Left lobe of liver (tissue), 2 donors: ENCODE measurements at regions not wholly inside any gene's neighbourhood (a gene's known extent, or its start where the extent isn't known, plus 50 kb on each side); places are given as distances from the start of the nearest gene placed in this dataset.

Experiments
- ATAC-seq: fragments of 200-7000 bp; cut with Tn5 transposase; one replicate; pipeline ENCODE4 v1.9.1; 2020; ENCODE audit warnings: mild to moderate bottlenecking, moderate library complexity
- DNase-seq: peaks from one replicate; pipeline ENCODE4 v3.0.0-alpha.2; 2020; ENCODE audit warnings: low spot score
- donor health status: DM: no; HTN: no; CAD: no; lungs with moderate emphysema.
- donor health status: DM: no; HTN: yes; CAD: no.

DNA sequence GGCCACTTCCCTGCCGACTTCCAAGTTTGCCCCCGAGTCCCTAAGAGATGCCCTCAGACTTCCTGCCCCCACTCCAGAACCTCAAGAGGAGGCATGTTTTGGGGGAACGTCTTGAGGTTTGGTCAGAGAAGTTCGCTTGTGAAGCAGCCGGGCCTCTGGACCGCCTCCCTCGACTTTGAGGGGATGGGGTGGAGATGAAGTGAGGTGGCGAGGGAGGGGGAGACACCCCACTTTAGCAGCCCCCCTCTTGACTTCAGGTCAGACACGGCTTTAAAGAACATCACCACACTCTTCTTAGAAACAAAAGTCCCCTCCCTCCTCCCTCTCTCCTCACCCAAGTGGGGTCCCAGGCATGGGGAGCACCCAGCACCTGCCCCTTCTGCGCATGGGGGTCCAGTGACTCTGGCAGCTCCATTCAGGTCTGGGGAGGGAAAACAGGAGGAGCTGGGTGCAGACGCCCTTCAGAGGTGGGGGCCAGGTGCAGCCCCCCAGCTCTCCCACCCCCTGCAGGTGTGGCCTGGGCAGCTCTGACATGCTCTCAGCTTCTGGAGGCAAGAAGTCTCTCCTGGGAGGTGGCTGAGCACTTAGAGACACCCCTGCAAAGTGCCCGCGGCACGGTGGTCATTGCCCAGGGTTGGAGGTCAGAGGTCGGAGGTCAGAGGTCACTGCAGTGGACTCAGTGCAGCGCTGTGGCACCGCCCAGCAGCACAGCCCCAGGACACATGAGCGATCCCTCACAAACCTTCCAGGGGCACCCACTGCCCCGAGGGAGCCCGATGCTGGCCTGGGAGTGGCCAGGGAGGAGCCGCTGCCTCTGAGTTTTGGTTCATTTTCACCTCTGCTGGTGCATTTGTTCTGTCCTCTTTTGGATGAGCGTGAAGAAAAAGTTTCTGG, 108.8 kb downstream of the CPZ start:
- no peak for ATAC-seq
- DNase-seq: peak; percentile 35

DNA sequence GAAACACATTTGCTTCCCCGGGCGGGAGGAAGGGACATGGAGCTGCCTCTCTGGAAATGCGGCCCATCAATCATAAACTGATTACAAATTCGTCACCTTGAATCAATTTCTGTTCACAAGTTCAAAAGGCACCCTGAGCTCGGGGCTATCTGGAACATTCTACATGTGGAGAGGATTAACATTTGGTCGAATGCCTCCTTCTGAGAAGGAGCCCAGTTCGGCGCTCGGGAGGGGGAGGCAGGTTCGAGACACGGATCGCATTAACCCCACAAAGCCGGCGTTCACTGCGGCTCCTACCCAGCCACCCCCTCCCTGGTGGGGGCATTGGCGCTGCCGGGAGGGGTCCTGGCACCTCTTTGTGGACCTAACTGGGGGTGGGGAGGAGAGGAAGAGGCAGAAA, 108.0 kb downstream of the CPZ start:
- peak; percentile 23 for DNase-seq
- ATAC-seq: no peak

DNA sequence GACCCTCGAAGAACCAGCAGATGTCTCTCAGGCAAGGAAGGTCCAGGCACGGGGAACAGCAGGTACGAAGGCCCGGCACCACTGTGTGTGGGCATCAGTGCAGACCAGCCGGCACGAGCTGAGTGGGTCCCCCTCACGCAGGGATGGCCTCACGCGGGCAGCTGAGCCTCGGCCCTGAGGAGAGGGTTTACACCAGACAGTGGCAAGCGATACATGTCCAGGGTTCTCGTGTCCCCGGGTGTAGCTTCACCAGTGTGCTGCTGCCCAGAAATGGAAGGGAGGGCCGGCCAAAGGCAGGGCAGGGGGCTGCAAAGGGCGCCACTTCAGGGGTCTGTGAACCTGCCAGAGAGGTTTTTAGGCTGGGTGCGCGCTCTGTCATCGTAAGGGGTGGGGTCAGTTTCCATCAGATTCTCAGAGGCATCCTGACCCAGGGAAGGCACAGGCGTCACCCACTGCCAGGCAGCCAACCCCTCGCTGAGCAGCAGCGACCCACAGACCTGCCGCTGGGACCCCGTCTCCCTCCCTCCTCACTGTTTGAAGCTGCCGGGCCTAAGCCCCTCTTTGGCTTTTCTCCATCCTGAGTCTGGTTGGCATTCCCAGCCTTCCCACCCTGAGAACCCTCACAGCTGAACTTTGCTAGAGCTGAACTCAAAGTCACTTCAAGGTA, 107.0 kb downstream of the CPZ start:
- ATAC-seq: no peak
- DNase-seq: peak; percentile 30

DNA sequence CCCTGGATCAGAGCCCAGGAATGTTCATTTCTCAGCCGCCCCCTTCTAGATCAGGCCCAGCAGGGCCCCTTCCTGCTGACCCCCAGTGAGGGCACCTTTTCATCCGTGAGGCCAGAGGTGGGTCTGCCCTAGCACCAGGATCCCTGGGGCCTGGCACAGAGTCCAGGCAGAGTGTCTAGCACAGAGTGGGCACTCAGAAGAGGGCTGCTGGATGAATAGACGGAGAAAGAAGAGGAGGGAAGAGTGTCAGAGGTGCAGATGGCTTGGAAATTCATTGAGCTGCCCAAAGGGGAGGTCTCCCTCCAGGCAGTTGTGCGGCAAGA, 106.5 kb downstream of the CPZ start:
- ATAC-seq (no peak), DNase-seq (no peak)

DNA sequence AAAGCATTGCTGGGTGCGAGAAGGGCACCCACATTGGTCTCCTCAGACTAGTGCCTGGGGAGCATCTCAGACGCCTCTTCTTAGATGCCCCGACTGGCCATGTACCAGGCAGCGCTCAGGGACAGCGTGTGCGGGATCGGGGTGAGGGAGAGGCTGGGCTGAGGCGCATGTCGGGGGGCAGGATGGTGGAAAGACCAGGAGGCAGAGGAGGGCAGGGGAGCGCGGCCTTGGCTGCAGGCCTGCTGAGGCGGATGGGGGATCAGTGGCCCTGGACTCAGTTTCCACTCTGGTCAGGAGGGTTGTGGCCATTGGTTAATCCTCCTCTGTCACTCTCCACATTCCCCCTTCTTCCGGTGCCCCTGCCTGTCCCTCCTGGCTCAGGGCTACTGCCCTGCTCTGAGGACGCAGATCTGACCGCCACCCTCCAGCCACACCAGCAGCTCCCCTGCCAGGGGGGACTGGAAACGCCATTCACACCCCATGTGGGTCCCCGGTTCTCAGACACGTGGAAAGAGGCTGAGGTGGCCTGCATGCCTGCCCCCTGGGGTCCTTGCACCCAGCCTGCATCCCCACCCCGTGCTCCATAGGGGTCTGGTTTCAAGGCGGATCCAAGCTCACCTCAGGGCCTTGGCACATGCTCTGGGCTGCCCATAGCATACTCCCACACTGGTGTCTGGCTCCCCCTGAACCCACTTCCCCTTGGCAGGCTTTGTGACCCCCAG, 105.9 kb downstream of the CPZ start:
- DNase-seq (peak; percentile 26), ATAC-seq (no peak)

DNA sequence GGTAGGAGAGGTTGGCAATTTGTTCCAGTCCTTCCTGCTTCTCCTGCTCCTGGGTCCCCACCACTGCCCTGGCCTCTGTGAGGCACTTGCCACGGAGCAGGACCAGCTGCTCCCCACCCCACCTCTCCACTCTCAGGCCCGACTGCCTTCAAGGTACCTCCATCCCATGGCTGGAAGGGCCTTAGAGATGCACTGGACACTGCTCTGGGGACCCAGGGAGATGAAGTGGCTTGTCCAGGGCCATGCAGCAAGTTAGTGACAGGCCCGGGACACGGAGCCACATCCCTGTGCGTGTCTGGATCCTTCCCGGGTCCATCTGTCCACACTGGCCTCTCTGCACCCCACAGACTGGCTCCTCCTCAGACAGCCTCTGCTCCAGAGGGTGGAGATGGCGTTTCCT, 105.3 kb downstream of the CPZ start:
- ATAC-seq: no peak
- peak; percentile 18 for DNase-seq

DNA sequence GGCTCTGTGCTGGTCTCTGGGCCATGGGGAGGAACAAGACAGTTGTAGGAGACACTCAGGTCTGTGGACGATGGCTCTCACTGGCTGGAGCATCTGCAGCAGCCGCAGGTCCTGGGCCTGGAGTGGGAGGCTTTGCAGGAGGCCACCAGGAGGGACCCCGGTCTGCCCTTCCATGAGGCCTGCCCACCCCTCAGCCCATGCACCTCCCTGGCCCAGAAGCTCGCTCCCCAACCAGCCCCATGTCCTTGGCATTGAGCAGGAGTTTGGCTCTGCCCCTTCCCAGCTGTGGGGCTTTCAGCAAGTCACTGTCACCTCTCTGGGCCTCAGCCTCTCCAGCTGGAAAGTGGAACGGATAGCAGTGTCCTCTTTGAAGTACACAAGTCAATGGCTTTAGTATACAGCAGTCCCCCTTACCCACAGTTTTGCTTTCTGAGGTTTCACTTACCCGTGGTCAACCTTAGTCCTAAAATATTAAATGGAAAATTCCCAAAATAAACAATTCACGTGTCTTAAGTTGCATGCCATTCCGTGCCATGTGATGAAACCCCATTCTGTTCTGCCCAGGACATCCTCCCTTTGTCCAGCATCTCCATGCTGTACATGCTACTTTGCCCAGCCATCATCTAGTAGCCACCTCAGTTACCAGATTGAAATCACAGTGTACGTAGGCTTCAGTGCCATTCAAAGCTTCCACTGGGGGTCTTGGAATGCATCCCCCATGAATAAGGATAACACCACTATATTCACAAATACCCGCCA, 104.0 kb downstream of the CPZ start:
- DNase-seq (no peak), ATAC-seq (no peak)

DNA sequence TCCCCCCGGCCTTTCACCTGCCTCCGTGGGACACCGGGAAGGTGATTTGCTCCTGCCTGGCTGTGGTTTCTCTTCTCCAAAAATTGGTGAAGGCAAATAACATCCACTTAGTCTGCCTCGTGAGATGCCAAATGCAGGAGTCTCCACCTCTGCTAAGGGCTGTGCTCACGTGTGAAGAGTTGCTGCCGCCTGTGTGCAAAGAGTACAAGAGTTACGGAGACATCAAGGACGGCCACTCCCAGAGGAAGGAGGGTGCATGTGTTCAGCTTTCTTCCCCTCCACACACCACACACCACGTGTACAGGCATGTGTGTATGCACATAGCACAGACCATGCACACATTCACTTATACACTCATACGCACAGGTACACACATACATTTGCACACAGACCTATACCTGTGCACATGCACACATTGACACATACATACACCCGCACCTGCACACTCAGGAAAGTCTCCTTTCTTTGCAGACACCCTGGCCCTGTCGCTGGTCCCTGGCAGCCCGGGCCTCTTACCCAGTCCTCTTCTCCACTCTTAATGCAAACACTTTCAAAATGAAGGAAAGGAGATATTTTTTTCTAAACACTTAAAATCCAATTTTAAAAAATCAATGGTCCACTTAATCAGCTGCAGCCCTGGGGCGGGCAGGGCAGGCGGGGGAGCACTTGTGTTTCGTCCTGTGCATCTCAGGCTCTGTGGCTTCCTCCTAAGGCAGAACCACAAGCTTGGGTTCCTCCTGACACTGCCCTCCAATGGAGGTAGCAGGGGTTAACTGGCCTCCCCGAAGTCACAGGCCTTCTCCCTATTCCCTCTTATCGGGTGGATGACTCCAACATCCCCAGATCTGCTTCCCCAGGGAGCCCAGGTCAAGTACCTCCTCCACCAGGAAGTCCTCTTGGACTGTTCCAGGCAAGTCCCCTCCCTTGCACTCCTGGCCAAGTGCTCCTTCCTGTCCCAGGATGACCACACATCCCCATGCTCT, 103.0 kb downstream of the CPZ start:
- ATAC-seq: no peak
- DNase-seq: no peak

DNA sequence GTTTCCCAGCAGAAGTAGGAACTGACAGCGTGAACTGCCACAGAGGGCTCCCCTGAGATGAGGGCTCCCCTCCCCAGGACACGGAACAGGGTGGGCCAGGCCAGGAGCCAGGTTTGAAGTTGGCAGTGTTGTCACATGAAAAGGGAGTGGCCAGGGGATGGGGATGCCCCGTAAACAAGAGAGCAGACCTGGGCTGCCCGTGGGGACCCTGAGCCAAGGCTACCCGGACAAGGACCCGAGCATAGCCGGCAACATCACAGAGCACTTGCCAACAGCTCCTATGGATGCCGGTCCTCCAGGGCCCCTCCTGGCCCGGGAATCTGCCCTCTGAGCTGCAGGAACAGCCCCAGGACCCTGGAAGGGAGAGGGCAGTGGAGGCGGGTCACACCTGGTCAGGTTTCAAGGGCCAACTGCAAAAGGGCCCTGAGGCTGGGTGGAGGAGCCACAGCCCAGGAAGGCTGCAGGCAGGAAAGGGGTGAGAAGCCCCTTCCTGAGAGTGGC, 102.1 kb downstream of the CPZ start:
- DNase-seq (peak; percentile 31), ATAC-seq (no peak)

DNA sequence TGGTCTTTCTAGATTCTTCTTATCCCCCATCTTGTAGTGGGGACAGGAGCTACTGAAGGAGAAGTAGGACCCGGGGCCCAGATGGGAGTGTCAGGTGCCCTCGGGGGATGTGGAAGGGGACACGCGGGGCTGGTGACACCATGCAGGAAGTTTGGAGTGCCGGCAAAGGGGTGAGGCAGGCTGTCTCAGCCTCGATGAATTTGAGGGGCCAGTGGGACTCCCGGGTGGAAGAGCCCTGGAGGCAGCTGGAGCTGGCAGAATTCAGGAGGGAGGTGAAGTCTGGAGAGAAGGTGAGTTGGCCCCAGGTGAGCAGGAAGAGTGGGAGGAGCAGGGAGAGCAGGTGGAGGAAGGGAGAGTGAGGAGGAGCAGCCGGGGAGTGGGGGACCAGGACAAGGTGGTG, 101.7 kb downstream of the CPZ start:
- ATAC-seq: no peak
- no peak for DNase-seq

DNA sequence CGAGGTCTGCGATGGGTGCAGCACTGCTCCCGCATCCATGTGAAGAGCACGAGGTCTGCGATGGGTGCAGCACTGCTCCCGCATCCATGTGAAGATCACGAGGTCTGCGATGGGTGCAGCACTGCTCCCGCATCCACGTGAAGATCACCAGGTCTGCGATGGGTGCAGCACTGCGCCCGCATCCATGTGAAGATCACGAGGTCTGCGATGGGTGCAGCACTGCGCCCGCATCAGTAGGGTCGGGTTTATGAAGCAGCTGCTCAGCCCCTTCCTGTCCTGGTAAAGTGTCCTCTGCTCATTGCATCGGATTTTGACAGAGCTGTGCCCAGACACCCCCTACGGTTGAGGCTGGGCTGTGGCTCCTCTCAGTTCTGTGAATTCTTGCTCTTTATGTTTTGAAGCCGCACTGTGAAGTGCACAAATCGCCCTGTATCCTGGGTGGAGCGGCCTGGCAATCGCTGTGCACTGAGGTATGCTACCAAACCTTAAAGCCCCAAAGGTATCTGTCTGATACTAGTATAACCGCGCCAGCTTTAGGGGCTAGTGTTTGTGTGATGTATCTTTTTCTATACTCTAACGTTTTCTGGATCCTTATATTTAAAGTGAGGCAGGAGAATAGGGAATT, 98.7 kb downstream of the CPZ start:
- DNase-seq (peak; percentile 19), ATAC-seq (no peak)

DNA sequence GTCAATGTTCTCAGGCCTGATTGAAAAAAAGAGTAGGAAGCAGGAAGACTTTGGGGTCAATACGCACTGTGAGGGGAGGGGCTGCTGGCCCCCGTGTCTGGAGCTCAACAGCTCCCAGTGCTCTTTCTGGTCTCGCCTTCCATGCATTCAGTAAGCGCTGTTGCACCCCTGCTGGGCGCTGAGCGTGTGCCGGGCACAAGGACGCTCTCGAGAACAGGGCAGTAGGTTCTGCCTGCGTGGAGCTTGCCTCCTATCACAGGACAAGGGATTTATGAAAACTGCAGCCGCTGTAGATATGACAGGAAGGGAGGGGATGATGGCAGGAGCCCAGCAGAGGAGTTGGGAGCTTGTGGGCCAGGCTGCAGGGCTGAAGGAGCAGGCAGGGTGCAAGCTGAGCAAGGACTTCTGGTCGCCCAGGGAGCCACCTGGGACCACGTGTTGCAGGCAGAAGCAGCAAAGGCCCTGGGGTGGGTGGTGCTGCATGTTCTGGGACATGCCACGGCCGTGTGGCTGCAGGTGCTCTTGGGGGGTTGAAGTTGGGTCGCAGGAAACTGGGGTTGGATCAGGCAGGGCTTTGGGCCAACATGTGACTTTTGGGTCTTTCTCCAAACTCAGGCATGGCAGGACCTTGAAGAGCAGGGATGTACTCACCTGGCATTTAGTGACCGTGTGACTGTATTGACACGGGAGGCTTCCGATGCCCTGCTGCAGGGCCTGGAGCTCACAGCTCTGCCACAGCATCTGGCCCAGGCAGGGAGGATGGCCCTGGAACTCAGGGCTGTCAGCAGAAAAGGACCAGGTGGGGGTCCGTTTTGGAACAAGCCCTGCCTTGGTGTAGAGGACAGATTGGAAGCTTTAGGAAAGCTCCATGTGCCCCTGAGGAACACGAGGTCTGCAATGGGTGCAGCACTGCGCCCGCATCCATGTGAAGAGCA, 97.9 kb downstream of the CPZ start:
- DNase-seq: peak; percentile 12

DNA sequence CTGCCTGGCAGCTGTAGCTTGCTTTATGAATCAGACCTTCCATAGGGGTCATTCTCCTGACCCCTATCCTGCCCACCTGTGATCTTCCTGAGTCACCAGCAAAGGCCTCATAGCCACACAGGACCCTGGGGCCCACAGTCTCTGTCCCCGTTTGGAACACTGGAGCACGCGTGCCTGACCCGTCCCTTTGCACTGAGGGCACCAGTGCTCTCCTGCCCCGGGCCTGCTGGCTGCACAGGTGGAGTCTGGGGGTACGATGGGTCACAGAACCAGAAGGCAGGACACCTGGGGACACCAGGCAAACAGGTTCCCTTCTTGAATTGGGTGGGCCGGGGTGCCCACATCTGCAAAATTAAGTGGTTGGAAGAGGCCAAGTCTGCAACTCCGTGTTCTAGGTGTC, 97.2 kb downstream of the CPZ start:
- ATAC-seq (no peak), DNase-seq (no peak)

More for the DNA sequence above, 97.9 kb downstream of the CPZ start:
- ATAC-seq: no peak

DNA sequence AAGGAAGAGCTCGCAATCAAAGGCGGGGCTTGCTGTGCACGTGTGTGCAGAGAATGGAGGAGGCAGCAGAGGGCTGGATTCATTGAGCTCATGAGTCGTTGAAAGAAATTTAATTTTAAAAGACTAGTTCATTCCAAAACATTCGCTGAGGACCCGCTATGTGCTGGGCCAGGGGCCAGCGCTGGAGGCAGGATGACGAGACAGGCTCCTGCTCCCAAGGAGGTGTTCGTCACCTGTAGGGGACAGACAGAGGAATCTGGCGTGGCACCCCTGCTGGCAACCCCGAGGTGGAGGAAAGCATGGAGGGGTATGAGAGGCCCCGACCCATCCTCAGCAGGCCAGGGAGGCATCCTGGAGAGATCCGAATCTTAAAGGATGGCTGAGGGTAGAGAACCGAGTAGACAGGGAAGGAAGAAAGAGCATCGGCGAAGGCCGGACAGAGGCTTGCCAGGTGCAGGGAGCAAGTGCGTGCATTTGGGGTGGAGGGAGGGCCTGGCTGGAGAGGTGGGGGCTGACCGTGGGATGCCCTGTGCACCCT, 96.4 kb downstream of the CPZ start:
- DNase-seq: no peak
- ATAC-seq: no peak

DNA sequence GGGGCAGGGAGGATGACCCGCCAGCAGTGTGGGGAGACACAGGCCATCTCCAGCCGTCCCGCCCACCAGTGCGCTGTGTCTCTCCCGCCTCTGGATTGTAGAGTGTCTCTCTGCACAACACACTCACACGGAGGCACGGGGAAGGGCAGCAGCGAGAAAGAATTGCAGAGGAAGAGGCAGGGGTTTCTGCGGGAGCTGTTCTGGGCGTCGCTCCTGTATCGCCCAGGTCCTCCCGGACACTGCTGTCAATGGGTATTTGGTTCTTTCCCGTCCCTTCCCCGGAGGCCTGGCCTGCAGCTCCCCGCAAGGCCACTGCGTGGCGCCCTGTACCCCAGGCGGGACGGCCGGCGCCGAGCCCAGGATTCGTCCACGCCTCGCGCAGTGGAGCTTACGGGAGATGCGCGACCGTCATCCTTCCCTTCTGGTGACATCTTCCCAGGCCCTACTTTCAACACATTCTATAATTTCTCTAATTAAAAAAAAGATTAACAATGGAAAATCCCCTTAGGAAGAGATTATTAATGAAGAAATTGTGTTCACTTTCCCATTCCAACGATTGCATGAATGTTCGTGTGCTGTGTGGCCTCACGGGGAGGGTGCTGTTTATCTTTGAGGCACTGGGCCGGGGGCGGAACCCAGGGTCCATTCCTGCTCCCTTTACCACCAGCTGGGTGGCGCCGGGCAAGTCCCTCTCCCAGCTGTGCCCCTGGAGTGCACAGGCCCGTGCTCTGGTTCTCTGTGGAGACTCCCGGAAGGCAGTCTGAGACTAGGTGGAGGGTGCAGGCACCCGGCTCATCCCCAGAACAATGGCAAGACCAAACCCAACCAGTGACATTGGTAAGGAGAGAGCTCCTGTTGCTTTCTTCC, 95.7 kb downstream of the CPZ start:
- DNase-seq (no peak), ATAC-seq (peak; percentile 53)

DNA sequence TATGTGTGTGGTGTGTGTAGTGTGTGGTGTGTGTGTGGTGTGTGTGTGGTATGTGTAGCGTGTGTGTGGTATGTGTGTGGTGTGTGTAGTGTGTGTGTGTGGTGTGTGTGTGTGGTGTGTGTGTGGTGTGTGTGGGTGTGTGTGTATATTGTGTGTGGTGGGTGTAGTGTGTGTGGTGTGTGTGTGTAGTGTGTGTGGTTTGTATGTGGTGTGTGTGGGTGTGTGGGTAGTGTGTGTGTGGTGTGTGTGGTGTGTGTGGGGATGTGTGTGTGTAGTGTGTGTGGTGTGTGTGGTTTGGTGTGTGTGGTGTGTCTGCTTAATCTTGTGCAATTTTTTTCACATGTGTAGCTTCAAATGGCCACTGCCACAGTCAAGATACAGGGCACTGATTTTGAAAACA, 94.5 kb downstream of the CPZ start:
- DNase-seq: no peak

DNA sequence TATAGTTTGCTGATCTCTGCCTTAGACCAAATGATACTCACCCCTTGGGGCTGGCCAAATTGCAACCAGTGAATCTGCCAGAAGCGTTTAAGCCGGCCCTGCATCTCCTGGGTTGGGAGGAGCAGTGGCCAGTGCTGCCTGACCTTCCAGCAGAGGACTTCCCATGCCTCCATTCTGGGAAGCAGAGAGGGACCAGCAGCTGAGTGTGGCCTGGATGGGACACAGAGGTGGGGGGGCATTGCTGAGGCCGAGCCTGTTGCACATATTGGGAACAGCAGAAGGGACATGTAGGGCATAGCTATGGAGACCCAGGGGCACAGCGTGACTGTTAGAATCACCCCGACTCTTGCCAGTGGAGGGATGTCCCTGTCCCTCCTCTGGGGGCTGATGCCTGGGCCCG, 93.3 kb downstream of the CPZ start:
- ATAC-seq (no peak), DNase-seq (no peak)

More for the DNA sequence above, 94.5 kb downstream of the CPZ start:
- ATAC-seq: no peak
